Testis (tissue), 2 donors: ENCODE measurements at regions not wholly inside any gene's neighbourhood (a gene's known extent, or its start where the extent isn't known, plus 50 kb on each side); places are given as distances from the start of the nearest gene placed in this dataset.
"Not testable (repeated sequence)": the region's sequence is repeated elsewhere in the genome, so short reads cannot be mapped to it uniquely, and the experiment has no call there.

Experiments used
- DNase-seq: peaks from one replicate; pipeline ENCODE4 v3.0.0-alpha.2; 2019
- H3K27ac ChIP-seq, 2 donors: fragments of 200-600 bp; sonication (generic); one replicate each; pipeline ENCODE4 v1.5.1; 2019
- H3K27me3 ChIP-seq: fragments of 200-600 bp; sonication (generic); one replicate; pipeline ENCODE4 v1.5.1; 2019
- H3K36me3 ChIP-seq: fragments of 200-600 bp; sonication (generic); one replicate; pipeline ENCODE4 v1.5.1; 2017; ENCODE audit warnings: low read depth; ENCODE audit errors: missing control alignments
- H3K4me1 ChIP-seq: fragments of 200-600 bp; sonication (generic); one replicate; pipeline ENCODE4 v1.5.1; 2019
- H3K4me3 ChIP-seq, 2 donors: fragments of 200-600 bp; sonication (generic); one replicate each; pipeline ENCODE4 v1.5.1; 2017 to 2019
- H3K9me3 ChIP-seq: fragments of 200-600 bp; sonication (generic); one replicate; pipeline ENCODE4 v1.5.1; 2017
- POLR2A ChIP-seq: fragments of 450-650 bp; IDR thresholded peaks from one replicate; pipeline ENCODE4 v1.6.1; 2017; ENCODE audit warnings: antibody characterized with exemption, mild to moderate bottlenecking, moderate library complexity
- WGBS, 2 donors: methylation state at CpG; one replicate each; pipeline ENCODE4 v1.1.5; 2018; 5-methylcytosine and 5-hydroxymethylcytosine counted together
- intact Hi-C: fragments of 100-400 bp; cut with DNase I; formaldehyde crosslinking; loops from one replicate; pipeline ENCODE4 v1.15.1; 2023; ENCODE audit warnings: low total_unique reads
- TF ChIP-seq, protein P1 (sequence below), 3 experiments: fragments of 450-650 bp in 2 of 3; fragments of 200-600 bp in 1 of 3; sonication (generic) in 1 of 3; IDR thresholded peaks; one replicate each; pipeline ENCODE4 v1.5.1; 2016 to 2019; ENCODE audit warnings: antibody characterized with exemption in 3 of 3, mild to moderate bottlenecking in 2 of 3, moderate library complexity in 1 of 3

DNA sequence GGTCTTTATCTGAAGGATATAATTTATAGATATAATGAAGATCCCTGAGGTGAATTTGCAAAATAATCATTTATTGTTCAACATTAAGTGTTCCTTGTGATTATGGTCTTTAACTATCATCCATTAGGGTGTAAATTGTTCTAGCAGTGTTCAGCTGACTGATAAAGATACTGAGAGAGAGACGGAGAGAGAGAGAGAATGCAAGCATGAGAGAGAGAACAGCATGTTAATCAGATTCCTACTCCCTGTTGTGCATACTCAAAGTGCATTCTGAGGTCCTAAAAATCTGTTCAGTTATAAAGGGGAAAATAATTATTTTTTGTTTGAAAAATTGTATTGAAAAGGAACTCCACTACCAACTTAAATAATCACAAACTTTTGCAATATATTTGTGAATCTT is 271.0 kb upstream of the CBLB start:
- WGBS, 2 donors, result 35 to 43% methylated on average over 1 of the region's 1 CpG
- no peaks in the 10 kb centered on the region for H3K36me3 ChIP-seq
- no peak overlapping the region for H3K27ac ChIP-seq
- no peak for DNase-seq
- intact Hi-C loops, result no loop called here
- no peak overlapping the region for H3K4me3 ChIP-seq
- no peaks in the 10 kb centered on the region for H3K27me3 ChIP-seq
- H3K4me1 ChIP-seq, result no peaks in the 10 kb centered on the region
- TF ChIP-seq, protein P1, sequence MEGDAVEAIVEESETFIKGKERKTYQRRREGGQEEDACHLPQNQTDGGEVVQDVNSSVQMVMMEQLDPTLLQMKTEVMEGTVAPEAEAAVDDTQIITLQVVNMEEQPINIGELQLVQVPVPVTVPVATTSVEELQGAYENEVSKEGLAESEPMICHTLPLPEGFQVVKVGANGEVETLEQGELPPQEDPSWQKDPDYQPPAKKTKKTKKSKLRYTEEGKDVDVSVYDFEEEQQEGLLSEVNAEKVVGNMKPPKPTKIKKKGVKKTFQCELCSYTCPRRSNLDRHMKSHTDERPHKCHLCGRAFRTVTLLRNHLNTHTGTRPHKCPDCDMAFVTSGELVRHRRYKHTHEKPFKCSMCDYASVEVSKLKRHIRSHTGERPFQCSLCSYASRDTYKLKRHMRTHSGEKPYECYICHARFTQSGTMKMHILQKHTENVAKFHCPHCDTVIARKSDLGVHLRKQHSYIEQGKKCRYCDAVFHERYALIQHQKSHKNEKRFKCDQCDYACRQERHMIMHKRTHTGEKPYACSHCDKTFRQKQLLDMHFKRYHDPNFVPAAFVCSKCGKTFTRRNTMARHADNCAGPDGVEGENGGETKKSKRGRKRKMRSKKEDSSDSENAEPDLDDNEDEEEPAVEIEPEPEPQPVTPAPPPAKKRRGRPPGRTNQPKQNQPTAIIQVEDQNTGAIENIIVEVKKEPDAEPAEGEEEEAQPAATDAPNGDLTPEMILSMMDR (IDR thresholded peaks at IDR 0.05), result no peak
- TF ChIP-seq POLR2A, result no peak
- H3K9me3 ChIP-seq, result no peaks in the 10 kb centered on the region

DNA sequence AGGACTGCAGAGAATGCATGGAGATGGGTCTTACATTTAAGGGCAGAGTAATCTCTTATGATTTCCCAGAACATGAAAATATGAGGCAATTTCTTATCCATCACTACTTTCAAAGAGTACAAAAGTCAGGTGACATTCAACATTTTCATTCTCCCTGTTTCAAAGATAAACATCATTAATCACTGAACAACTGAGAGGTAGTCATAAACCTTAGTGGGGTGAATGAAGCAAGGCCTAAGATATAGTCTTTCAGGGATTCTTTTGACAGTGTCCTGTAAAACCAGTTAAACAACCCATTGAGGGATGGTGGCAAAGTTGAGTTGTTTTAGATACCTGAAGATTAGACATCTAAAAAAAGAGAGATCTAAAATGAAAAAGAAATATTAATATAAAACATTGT is 271.6 kb upstream of the CBLB start:
- H3K27ac ChIP-seq, result no peak overlapping the region
- no peaks in the 10 kb centered on the region for H3K27me3 ChIP-seq
- H3K9me3 ChIP-seq, result no peaks in the 10 kb centered on the region
- no peak for DNase-seq
- no peaks in the 10 kb centered on the region for H3K4me1 ChIP-seq
- H3K4me3 ChIP-seq, result no peak overlapping the region
- no peak for TF ChIP-seq POLR2A
- TF ChIP-seq, protein P1 (IDR thresholded peaks at IDR 0.05), result no peak
- intact Hi-C loops, result no loop called here
- no peaks in the 10 kb centered on the region for H3K36me3 ChIP-seq

DNA sequence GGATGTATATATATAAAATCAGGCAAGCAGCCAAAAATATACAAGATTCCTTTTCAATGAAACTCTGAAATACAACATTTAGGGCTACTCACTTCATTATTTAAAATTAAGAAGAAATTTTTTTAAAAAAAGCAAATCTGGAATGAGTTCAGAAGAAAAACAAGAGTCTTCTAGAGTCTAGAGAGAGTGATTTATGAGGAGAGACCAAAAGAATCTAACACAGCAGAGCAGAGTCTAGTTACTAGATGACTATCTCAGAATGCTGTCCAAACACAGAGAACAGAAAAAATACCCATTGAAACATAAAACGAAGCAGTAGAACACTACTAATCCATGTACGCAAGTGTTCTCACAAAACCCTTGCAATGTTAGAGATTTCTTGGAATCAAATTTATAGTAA is 275.2 kb upstream of the CBLB start:
- 90 to 97% methylated on average over 2 of the region's 2 CpGs for WGBS, 2 donors
- no peaks in the 10 kb centered on the region for H3K36me3 ChIP-seq
- no peaks in the 10 kb centered on the region for H3K9me3 ChIP-seq
- no peak overlapping the region for H3K27ac ChIP-seq
- TF ChIP-seq, protein P1 (IDR thresholded peaks at IDR 0.05), result no peak
- no peak for TF ChIP-seq POLR2A
- DNase-seq, result no peak
- no peaks in the 10 kb centered on the region for H3K4me1 ChIP-seq
- intact Hi-C loops, result no loop called here
- no peak overlapping the region for H3K4me3 ChIP-seq
- no peaks in the 10 kb centered on the region for H3K27me3 ChIP-seq

DNA sequence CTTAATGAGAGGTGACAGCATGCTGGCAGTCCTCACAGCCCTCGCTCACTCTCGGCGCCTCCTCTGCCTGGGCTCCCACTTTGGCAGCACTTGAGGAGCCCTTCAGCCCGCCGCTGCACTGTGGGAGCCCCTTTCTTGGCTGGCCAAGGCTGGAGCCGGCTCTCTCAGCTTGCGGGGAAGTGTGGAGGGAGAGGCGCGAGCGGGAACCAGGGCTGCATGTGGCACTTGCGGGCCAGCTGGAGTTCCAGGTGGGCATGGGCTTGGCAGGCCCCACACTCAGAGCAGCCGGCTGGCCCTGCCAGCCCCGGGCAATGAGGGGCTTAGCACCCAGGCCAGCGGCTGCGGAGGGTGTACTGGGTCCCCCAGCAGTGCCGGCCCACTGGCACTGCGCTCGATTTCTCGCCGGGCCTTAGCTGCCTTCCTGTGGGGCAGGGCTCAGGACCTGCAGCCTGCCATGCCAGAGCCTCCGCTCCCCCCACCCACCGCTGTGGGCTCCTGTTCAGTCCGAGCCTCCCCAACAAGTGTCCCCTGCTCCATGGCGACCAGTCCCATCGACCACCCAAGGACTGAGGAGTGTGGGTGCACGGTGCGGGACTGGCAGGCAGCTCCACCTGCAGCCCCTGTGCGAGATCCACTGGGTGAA is 279.7 kb upstream of the CBLB start:
- H3K9me3 ChIP-seq, DNase-seq, H3K27me3 ChIP-seq, H3K4me3 ChIP-seq, H3K4me1 ChIP-seq, H3K27ac ChIP-seq, H3K36me3 ChIP-seq, intact Hi-C loops: not testable (repeated sequence)
- 97 to 98% methylated on average over 10 to 26 of the region's 28 CpGs for WGBS, 2 donors

DNA sequence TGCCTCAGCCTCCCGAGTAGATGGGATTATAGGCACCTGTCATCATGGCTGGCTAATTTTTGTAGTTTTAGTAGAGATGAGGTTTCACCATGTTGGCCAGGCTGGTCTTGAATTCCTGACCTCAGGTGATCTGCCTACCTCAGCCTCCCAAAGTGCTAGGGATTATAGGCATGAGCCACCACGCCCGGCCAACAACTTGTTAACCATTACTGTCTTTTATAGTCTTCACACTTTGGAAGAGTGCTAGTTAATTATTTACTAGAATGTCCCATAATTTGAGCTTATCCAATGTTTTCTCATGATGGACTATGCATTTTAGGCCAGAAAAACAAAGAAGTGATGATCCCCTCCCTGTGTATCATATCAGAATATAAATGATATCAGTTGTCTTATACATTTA is 288.6 kb upstream of the CBLB start:
- Histone ChIP-seq H3K4me1 (no peaks in the 10 kb centered on the region), H3K4me3 (no peak overlapping the region), H3K9me3 (no peaks in the 10 kb centered on the region), H3K27me3 (no peaks in the 10 kb centered on the region), H3K27ac (no peak overlapping the region), H3K36me3 (no peaks in the 10 kb centered on the region)
- 96 to 97% methylated on average over 3 of the region's 3 CpGs for WGBS, 2 donors
- no peak for TF ChIP-seq POLR2A
- TF ChIP-seq, protein P1 (IDR thresholded peaks at IDR 0.05), result no peak
- intact Hi-C loops, result no loop called here
- DNase-seq, result no peak
